Liver (tissue), 8 donors: ENCODE measurements at regions not wholly inside any gene's neighbourhood (a gene's known extent, or its start where the extent isn't known, plus 50 kb on each side); places are given as distances from the start of the nearest gene placed in this dataset.

Experiments
- DNase-seq: peaks from one replicate; pipeline ENCODE4 v3.0.0-alpha.2; 2017; ENCODE audit warnings: low spot score
- H3K27ac ChIP-seq, 2 donors: one replicate each; pipeline ENCODE4 v1.7.0; 2013; ENCODE audit warnings: inconsistent platforms in 2 of 2, low read length in 2 of 2, control low read depth in 1 of 2, low read depth in 1 of 2, mild to moderate bottlenecking in 1 of 2
- H3K27me3 ChIP-seq, 4 donors: one replicate each; pipeline versions ENCODE4 v1.6.1 to v1.7.0; 2013; ENCODE audit warnings: low read length in 3 of 4, inconsistent platforms in 1 of 4, mild to moderate bottlenecking in 1 of 4, moderate library complexity in 1 of 4; ENCODE audit not compliant: control insufficient read depth in 4 of 4, insufficient read depth in 4 of 4
- H3K36me3 ChIP-seq, 4 donors: one replicate each; pipeline versions ENCODE4 v1.6.1 to v1.7.0; 2013; ENCODE audit warnings: low read length in 3 of 4, mild to moderate bottlenecking in 3 of 4, low read depth in 1 of 4, moderate library complexity in 1 of 4; ENCODE audit not compliant: control insufficient read depth in 4 of 4, insufficient read depth in 3 of 4
- H3K4me1 ChIP-seq, 4 donors: one replicate each; pipeline versions ENCODE4 v1.6.1 to v1.7.0; 2013; ENCODE audit warnings: low read length in 3 of 4, mild to moderate bottlenecking in 3 of 4, moderate library complexity in 1 of 4; ENCODE audit not compliant: control insufficient read depth in 4 of 4, insufficient read depth in 4 of 4
- H3K4me3 ChIP-seq, 3 donors: one replicate each; pipeline versions ENCODE4 v1.6.1 to v1.7.0; 2013; ENCODE audit warnings: low read length in 3 of 3, control low read depth in 1 of 3, low read depth in 1 of 3, mild to moderate bottlenecking in 1 of 3
- H3K9ac ChIP-seq, 2 donors: one replicate each; pipeline ENCODE4 v1.7.0; 2013; ENCODE audit warnings: low read length in 2 of 2, mild to moderate bottlenecking in 2 of 2, moderate library complexity in 2 of 2, control low read depth in 1 of 2, low read depth in 1 of 2
- H3K9me3 ChIP-seq, 4 donors: one replicate each; pipeline versions ENCODE4 v1.6.1 to v1.7.0; 2013; ENCODE audit warnings: low read length in 3 of 4; ENCODE audit not compliant: control insufficient read depth in 4 of 4
- ATF3 ChIP-seq: IDR thresholded peaks from 2 replicates; pipeline ENCODE4 v1.6.1; 2016; ENCODE audit warnings: antibody characterized with exemption
- CTCF ChIP-seq: fragments of 150-350 bp; IDR thresholded peaks from 2 replicates; pipeline ENCODE4 v1.5.1; 2017; ENCODE audit warnings: improper control_type of control experiment, low read depth, low read length; ENCODE audit not compliant: missing input control
- EGR1 ChIP-seq, 2 donors: IDR thresholded peaks; 2 replicates each; pipeline ENCODE4 v1.6.1; 2016 to 2018; ENCODE audit warnings: antibody characterized with exemption in 2 of 2, low read depth in 2 of 2
- FOXA1 ChIP-seq: IDR thresholded peaks from 2 replicates; pipeline ENCODE4 v1.6.1; 2016; ENCODE audit warnings: antibody characterized with exemption
- FOXA2 ChIP-seq: IDR thresholded peaks from 2 replicates; pipeline ENCODE4 v1.6.1; 2016; ENCODE audit warnings: antibody characterized with exemption
- GABPA ChIP-seq, 2 donors: IDR thresholded peaks in 1 of 2; conservative IDR thresholded peaks in 1 of 2; 2 replicates each; pipeline ENCODE4 v1.6.1; 2016; ENCODE audit warnings: antibody characterized with exemption in 2 of 2, mild to moderate bottlenecking in 1 of 2, moderate library complexity in 1 of 2
- HNF4A ChIP-seq, 2 donors: conservative IDR thresholded peaks; 2 replicates each; pipeline ENCODE4 v1.6.1; 2016; ENCODE audit warnings: antibody characterized with exemption in 2 of 2, mild to moderate bottlenecking in 2 of 2
- HNF4G ChIP-seq: IDR thresholded peaks from 2 replicates; pipeline ENCODE4 v1.6.1; 2016; ENCODE audit warnings: antibody characterized with exemption
- JUND ChIP-seq, 2 donors: IDR thresholded peaks; 2 replicates each; pipeline ENCODE4 v1.6.1; 2016; ENCODE audit warnings: antibody characterized with exemption in 2 of 2
- NR2F2 ChIP-seq: IDR thresholded peaks from 2 replicates; pipeline ENCODE4 v1.6.1; 2016; ENCODE audit warnings: antibody characterized with exemption
- RAD21 ChIP-seq, 2 donors: IDR thresholded peaks; 2 replicates each; pipeline ENCODE4 v1.6.1; 2016; ENCODE audit warnings: antibody characterized with exemption in 2 of 2, mild to moderate bottlenecking in 2 of 2
- REST ChIP-seq: IDR thresholded peaks from 2 replicates; pipeline ENCODE4 v1.6.1; 2016; ENCODE audit warnings: antibody characterized with exemption, mild to moderate bottlenecking
- RXRA ChIP-seq, 2 donors: IDR thresholded peaks; 2 replicates each; pipeline ENCODE4 v1.6.1; 2017 to 2018; ENCODE audit warnings: antibody characterized with exemption in 2 of 2, mild to moderate bottlenecking in 1 of 2
- SP1 ChIP-seq: IDR thresholded peaks from 2 replicates; pipeline ENCODE4 v1.6.1; 2018; ENCODE audit warnings: antibody characterized with exemption, mild to moderate bottlenecking
- TAF1 ChIP-seq: conservative IDR thresholded peaks from 2 replicates; pipeline ENCODE4 v1.6.1; 2016; ENCODE audit warnings: antibody characterized with exemption, mild to moderate bottlenecking
- YY1 ChIP-seq: IDR thresholded peaks from 2 replicates; pipeline ENCODE4 v1.6.1; 2016; ENCODE audit warnings: antibody characterized with exemption, mild to moderate bottlenecking
- WGBS: extraction: QIAGEN DNeasy Blood & Tissue Kit; methylation state at CpG from one replicate; pipeline ENCODE4 v1.1.7; 2013; 5-methylcytosine and 5-hydroxymethylcytosine counted together
- TF ChIP-seq, protein P1 (sequence below): IDR thresholded peaks from 2 replicates; pipeline ENCODE4 v1.6.1; 2016; ENCODE audit warnings: antibody characterized with exemption
- TF ChIP-seq, protein P2 (sequence below): IDR thresholded peaks from 2 replicates; pipeline ENCODE4 v1.6.1; 2016; ENCODE audit warnings: antibody characterized with exemption
- donor health status: healthy.
- donor health status: healthy.
- donor health status: healthy.
- donor health status: healthy.
- donor health status: healthy.

DNA sequence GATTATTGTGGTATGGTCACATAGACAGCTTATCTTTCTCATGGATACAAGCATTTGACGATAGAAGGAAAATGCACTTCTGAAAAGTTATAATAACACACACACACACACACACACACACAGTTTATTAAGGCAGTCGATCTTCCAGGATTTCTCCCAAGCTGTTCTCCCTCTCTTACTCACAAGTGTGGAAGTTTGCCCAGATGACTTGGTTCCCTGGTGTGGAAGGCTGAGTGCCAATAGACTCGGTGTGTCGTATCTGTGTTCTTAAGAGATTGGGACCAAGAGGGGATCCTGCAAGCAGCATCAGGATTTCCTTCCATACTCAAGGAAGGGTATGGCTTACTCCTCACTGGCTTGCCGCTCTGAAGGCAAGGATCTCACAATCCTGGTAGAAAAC lies 279.6 kb downstream of the HS3ST3B1 start:
- H3K4me1 ChIP-seq = no peaks in the 10 kb centered on the region
- no peaks in the 10 kb centered on the region for H3K9me3 ChIP-seq
- no peak for TF ChIP-seq NR2F2
- no peak for TF ChIP-seq RXRA (IDR thresholded peaks at IDR 0.05)
- no peak for TF ChIP-seq EGR1 (IDR thresholded peaks at IDR 0.05; ENCODE audit: low read depth in 2 of 2)
- no peak for TF ChIP-seq REST
- no peak for TF ChIP-seq SP1
- TF ChIP-seq YY1 = no peak
- no peak for TF ChIP-seq ATF3
- TF ChIP-seq FOXA2 = no peak
- no peak for TF ChIP-seq RAD21 (IDR thresholded peaks at IDR 0.05)
- TF ChIP-seq JUND (IDR thresholded peaks at IDR 0.05) = no peak
- TF ChIP-seq, protein P1, sequence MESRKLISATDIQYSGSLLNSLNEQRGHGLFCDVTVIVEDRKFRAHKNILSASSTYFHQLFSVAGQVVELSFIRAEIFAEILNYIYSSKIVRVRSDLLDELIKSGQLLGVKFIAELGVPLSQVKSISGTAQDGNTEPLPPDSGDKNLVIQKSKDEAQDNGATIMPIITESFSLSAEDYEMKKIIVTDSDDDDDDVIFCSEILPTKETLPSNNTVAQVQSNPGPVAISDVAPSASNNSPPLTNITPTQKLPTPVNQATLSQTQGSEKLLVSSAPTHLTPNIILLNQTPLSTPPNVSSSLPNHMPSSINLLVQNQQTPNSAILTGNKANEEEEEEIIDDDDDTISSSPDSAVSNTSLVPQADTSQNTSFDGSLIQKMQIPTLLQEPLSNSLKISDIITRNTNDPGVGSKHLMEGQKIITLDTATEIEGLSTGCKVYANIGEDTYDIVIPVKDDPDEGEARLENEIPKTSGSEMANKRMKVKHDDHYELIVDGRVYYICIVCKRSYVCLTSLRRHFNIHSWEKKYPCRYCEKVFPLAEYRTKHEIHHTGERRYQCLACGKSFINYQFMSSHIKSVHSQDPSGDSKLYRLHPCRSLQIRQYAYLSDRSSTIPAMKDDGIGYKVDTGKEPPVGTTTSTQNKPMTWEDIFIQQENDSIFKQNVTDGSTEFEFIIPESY = no peak
- TF ChIP-seq FOXA1 = no peak
- no peak for TF ChIP-seq CTCF
- TF ChIP-seq, protein P2, sequence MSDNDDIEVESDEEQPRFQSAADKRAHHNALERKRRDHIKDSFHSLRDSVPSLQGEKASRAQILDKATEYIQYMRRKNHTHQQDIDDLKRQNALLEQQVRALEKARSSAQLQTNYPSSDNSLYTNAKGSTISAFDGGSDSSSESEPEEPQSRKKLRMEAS = no peak
- no peak for TF ChIP-seq TAF1
- TF ChIP-seq GABPA (IDR thresholded peaks at IDR 0.05 in 1 of 2, conservative IDR thresholded peaks at IDR 0.05 in 1 of 2) = no peak
- TF ChIP-seq HNF4A (conservative IDR thresholded peaks at IDR 0.05) = no peak
- TF ChIP-seq HNF4G = no peak
- DNase-seq = no peak
- H3K36me3 ChIP-seq = no peaks in the 10 kb centered on the region
- H3K9ac ChIP-seq = no peak overlapping the region
- H3K27ac ChIP-seq = no peak overlapping the region
- no peaks in the 10 kb centered on the region for H3K27me3 ChIP-seq
- 77% methylated on average over 5 of the region's 5 CpGs for WGBS
- no peak overlapping the region for H3K4me3 ChIP-seq

DNA sequence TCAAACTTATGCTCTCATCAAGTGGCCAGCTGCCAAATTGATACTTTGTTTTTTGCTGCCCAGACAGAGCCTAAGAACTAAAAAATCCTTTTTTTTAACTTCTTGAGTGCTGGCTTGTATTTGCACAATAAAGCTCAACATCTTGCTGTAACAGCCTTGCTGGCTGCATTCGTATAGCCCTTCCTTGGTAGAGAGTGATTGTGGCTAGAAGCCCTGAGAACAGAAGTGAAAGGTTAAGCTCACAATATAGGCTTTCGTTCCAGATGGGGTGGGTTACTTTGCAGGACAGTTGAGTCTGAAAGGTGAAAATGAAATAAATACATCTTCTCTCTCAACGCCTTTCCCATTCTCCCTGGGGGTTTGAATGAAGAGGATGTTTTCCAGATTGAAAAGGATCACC lies 278.8 kb downstream of the HS3ST3B1 start:
- no peak for DNase-seq
- H3K27me3 ChIP-seq = no peaks in the 10 kb centered on the region
- H3K9me3 ChIP-seq = no peaks in the 10 kb centered on the region
- 87% methylated on average over 3 of the region's 3 CpGs for WGBS
- no peaks in the 10 kb centered on the region for H3K36me3 ChIP-seq
- no peak overlapping the region for H3K27ac ChIP-seq
- TF ChIP-seq SP1 = no peak
- TF ChIP-seq RXRA (IDR thresholded peaks at IDR 0.05) = no peak
- no peak for TF ChIP-seq HNF4G
- no peak for TF ChIP-seq RAD21 (IDR thresholded peaks at IDR 0.05)
- TF ChIP-seq, protein P2 = no peak
- no peaks in the 10 kb centered on the region for H3K4me1 ChIP-seq
- H3K4me3 ChIP-seq = no peak overlapping the region
- H3K9ac ChIP-seq = no peak overlapping the region
